Peyer's patch (tissue), 4 donors: ENCODE measurements at regions not wholly inside any gene's neighbourhood (a gene's known extent, or its start where the extent isn't known, plus 50 kb on each side); places are given as distances from the start of the nearest gene placed in this dataset.

Source experiments
- DNase-seq, 3 donors: peaks; one replicate each; pipeline ENCODE4 v3.0.0-alpha.2; 2017 to 2019
- H3K27ac ChIP-seq, 4 donors: fragments of 200-600 bp; sonication (generic); one replicate each; pipeline ENCODE4 v1.5.1; 2016 to 2019
- H3K27me3 ChIP-seq, 2 donors: fragments of 200-600 bp; sonication (generic); one replicate each; pipeline ENCODE4 v1.5.1; 2019
- H3K36me3 ChIP-seq, 3 donors: fragments of 200-600 bp; sonication (generic); one replicate each; pipeline ENCODE4 v1.5.1; 2016 to 2019
- H3K4me1 ChIP-seq, 4 donors: fragments of 200-600 bp; sonication (generic); one replicate each; pipeline ENCODE4 v1.5.1; 2016 to 2019
- H3K4me3 ChIP-seq, 4 donors: fragments of 200-600 bp; sonication (generic); 1 replicate in 3 of 4; 2 replicates in 1 of 4; pipeline ENCODE4 v1.5.1; 2016 to 2019; ENCODE audit warnings: mild to moderate bottlenecking in 1 of 4
- H3K9me3 ChIP-seq, 4 donors: fragments of 200-600 bp; sonication (generic); one replicate each; pipeline ENCODE4 v1.5.1; 2016 to 2019; ENCODE audit warnings: mild to moderate bottlenecking in 1 of 4
- POLR2A ChIP-seq, 2 donors: fragments of 450-650 bp; IDR thresholded peaks; one replicate each; pipeline ENCODE4 v1.5.1; 2017; ENCODE audit warnings: antibody characterized with exemption in 2 of 2, mild to moderate bottlenecking in 2 of 2, moderate library complexity in 2 of 2
- TF ChIP-seq, protein P1 (sequence below), 6 experiments: fragments of 450-650 bp in 4 of 6; fragments of 200-600 bp in 2 of 6; sonication (generic) in 1 of 6; IDR thresholded peaks; one replicate each; pipeline ENCODE4 v1.5.1; 2017 to 2019; ENCODE audit warnings: antibody characterized with exemption in 6 of 6, mild to moderate bottlenecking in 3 of 6, moderate library complexity in 1 of 6

DNA sequence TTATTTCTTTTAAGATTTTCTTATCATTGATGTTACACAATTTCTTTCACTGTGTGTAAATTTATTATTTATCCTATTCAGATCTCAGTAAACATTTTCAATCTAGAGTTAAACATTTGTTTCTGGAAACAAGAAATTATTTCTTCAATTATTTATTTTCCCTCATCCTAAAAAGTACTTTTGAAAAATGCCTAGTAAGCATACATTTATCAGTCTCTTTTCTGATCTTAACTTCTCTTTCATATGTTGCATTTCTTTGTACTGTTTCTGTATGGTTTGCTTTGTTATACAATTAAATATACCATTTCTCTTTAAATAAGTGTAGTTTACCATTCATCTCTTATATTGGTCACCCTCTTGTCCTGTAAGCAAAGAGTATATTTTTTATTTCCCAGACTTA lies 263.2 kb downstream of the C12orf50 start:
- TF ChIP-seq, protein P1, sequence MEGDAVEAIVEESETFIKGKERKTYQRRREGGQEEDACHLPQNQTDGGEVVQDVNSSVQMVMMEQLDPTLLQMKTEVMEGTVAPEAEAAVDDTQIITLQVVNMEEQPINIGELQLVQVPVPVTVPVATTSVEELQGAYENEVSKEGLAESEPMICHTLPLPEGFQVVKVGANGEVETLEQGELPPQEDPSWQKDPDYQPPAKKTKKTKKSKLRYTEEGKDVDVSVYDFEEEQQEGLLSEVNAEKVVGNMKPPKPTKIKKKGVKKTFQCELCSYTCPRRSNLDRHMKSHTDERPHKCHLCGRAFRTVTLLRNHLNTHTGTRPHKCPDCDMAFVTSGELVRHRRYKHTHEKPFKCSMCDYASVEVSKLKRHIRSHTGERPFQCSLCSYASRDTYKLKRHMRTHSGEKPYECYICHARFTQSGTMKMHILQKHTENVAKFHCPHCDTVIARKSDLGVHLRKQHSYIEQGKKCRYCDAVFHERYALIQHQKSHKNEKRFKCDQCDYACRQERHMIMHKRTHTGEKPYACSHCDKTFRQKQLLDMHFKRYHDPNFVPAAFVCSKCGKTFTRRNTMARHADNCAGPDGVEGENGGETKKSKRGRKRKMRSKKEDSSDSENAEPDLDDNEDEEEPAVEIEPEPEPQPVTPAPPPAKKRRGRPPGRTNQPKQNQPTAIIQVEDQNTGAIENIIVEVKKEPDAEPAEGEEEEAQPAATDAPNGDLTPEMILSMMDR (IDR thresholded peaks at IDR 0.05) = no peak
- no peak for TF ChIP-seq POLR2A (IDR thresholded peaks at IDR 0.05)
- Histone ChIP-seq H3K9me3 (no peaks in the 10 kb centered on the region), H3K27ac (no peak overlapping the region), H3K36me3 (no peaks in the 10 kb centered on the region), H3K4me1 (no peaks in the 10 kb centered on the region), H3K4me3 (no peak overlapping the region), H3K27me3 (no peaks in the 10 kb centered on the region)
- no peak for DNase-seq

DNA sequence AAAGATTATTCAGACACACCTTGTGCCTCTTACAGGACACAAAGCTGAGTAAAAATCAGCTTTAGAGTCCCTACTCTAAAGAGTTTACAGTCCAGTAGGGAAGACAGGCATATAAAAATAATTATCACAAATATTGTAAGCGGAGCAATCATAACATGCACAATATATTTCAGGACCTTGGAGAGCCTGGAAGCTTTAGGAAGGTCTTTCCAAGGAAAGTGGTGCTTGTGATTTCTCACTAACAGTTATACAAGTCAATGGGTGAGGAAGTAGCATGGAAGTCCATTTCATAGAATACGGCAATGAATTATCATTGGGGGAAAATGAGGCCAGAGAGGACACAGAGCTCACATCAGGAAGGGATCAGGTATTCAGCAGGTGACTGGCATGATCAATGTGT lies 268.3 kb downstream of the C12orf50 start:
- Histone ChIP-seq H3K9me3 (no peaks in the 10 kb centered on the region), H3K36me3 (no peaks in the 10 kb centered on the region), H3K27me3 (no peaks in the 10 kb centered on the region), H3K27ac (no peak overlapping the region), H3K4me1 (no peaks in the 10 kb centered on the region), H3K4me3 (no peak overlapping the region)
- TF ChIP-seq, protein P1 (IDR thresholded peaks at IDR 0.05) = no peak
- no peak for TF ChIP-seq POLR2A (IDR thresholded peaks at IDR 0.05)
- DNase-seq = no peak

DNA sequence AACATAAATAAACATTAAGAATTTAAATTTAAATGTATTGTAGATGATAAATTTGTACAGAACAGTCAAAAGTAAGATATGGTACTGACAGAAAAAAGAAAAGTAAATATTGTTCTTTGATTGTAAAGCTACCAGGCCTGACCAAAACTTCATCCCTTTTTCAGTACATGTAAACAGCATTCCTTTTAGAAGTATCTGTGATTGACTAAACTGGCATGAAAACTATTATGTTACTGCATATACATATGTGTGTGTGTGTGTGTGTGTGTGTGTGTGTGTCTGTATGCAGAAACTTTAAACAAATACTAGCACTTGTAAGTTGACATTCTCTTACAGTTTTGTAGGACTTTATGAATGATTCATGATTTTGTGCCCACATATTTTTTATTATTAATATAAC lies 270.9 kb downstream of the C12orf50 start:
- Histone ChIP-seq H3K4me3 (no peak overlapping the region), H3K27ac (no peak overlapping the region), H3K36me3 (no peaks in the 10 kb centered on the region), H3K27me3 (no peaks in the 10 kb centered on the region), H3K9me3 (no peaks in the 10 kb centered on the region), H3K4me1 (no peaks in the 10 kb centered on the region)
- no peak for DNase-seq
- TF ChIP-seq POLR2A (IDR thresholded peaks at IDR 0.05) = no peak
- TF ChIP-seq, protein P1 (IDR thresholded peaks at IDR 0.05) = no peak

DNA sequence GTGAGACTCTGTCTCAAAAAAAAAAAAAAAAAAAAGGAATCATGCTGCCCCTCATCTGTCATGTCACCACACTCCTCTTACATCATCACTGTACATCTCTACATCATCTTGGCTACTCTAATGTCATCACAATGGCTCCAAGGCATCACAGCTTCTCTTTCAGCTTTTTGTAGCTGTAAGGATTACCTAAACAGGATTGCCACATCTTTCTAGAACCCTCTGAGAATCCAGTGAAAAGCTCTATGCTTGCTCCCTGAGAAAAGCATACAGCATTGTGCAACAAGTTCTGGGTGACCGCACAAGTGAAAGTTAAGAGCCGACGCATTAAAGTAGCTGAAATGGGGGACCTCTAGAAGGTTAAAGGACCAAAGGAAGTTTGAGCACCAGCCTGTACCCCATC lies 272.5 kb downstream of the C12orf50 start:
- no peaks in the 10 kb centered on the region for H3K27me3 ChIP-seq
- no peak for DNase-seq
- TF ChIP-seq, protein P1 (IDR thresholded peaks at IDR 0.05) = no peak
- no peak for TF ChIP-seq POLR2A (IDR thresholded peaks at IDR 0.05)
- no peak overlapping the region for H3K27ac ChIP-seq
- H3K4me3 ChIP-seq = no peak overlapping the region
- H3K4me1 ChIP-seq = no peaks in the 10 kb centered on the region
- H3K9me3 ChIP-seq = no peaks in the 10 kb centered on the region
- no peaks in the 10 kb centered on the region for H3K36me3 ChIP-seq

DNA sequence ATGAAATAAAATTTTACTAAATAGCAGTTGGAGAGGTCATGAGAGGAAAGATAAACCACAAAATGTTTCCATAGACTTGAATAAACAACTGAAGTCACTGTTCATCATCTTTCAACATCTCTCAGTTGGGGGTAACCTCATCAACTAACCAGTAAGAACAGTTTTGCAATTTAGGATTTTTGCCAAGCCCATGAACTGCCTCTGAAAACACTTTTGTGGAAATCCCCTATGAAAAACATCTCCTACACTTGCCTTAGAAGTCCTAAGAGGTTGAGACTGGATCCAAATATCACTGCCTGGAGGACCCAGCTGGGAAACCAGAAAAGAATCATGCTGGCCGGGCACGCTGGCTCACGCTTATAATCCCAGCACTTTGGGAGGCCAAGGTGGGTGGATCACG lies 273.1 kb downstream of the C12orf50 start:
- Histone ChIP-seq H3K4me3 (no peak overlapping the region), H3K9me3 (no peaks in the 10 kb centered on the region), H3K36me3 (no peaks in the 10 kb centered on the region), H3K4me1 (no peaks in the 10 kb centered on the region), H3K27ac (no peak overlapping the region), H3K27me3 (no peaks in the 10 kb centered on the region)
- TF ChIP-seq, protein P1 (IDR thresholded peaks at IDR 0.05) = no peak
- TF ChIP-seq POLR2A (IDR thresholded peaks at IDR 0.05) = no peak
- no peak for DNase-seq

DNA sequence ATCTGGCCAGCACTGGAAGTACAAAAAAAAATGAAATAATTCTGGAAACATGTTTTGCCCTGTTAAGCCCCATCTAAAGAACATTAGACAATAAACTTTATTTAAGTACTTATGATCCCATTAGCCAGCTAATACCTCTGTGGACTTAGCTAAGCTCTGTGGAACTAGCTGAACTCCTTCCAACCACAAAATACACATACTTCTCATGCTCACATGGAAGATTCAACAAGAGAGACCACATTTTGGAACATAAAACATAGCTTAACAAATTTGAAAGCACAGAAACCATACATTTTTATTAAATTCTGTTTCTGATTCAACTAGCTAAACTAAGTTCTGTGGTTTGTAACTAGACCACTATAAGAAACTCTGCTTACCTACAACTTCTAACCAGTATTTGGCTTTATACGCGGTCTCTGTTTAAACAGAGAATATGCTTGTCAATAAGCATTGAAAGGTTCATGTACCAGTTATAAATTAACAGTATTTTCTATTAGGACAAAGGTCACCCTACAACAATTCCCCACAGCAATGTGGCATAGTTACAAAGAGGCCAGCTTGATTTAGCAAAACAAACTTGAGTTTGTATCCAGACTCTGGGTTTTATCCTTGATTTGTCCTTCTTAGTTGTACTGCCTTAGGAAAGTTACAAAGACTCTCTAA lies 300.1 kb downstream of the C12orf50 start:
- H3K27ac ChIP-seq = no peak overlapping the region
- no peak overlapping the region for H3K4me3 ChIP-seq
- no peaks in the 10 kb centered on the region for H3K4me1 ChIP-seq
- TF ChIP-seq POLR2A (IDR thresholded peaks at IDR 0.05) = no peak
- TF ChIP-seq, protein P1 (IDR thresholded peaks at IDR 0.05) = no peak
- no peak for DNase-seq
- no peaks in the 10 kb centered on the region for H3K27me3 ChIP-seq
- no peaks in the 10 kb centered on the region for H3K36me3 ChIP-seq
- no peaks in the 10 kb centered on the region for H3K9me3 ChIP-seq
